ENCODE measurements at regions not wholly inside any gene's neighbourhood (a gene's known extent, or its start where the extent isn't known, plus 50 kb on each side); places are given as distances from the start of the nearest gene placed in this dataset.

GRCh38 chr5:17156463-17156862 is 61.0 kb upstream of the BASP1 start:
- Histone ChIP-seq H2BK20ac (ENCODE audit: low read length) (no peak overlapping the region), H2BK12ac (ENCODE audit: low read depth, low read length) (no peak overlapping the region), H4K20me1 (replicated peaks in 1 of 2; ENCODE audit: control insufficient read depth in 1 of 2, insufficient read depth in 2 of 2, low read length in 2 of 2) (no peaks in the 10 kb centered on the region), H3K9ac (replicated peaks in 1 of 4; ENCODE audit: extremely low read depth in 1 of 4, low read depth in 3 of 4, low read length in 3 of 4) (no peak overlapping the region), H3K79me2 (ENCODE audit: control insufficient read depth in 1 of 2, insufficient read depth in 2 of 2, low read length in 2 of 2) (no peaks in the 10 kb centered on the region), H4K5ac (ENCODE audit: insufficient read length, low read depth, low read length) (no peak overlapping the region), H3K4ac (replicated peaks; ENCODE audit: insufficient read length, low read depth, low read length) (no peak overlapping the region), H3K23me2 (ENCODE audit: low read depth, low read length) (no peaks in the 10 kb centered on the region), H4K91ac (replicated peaks; ENCODE audit: insufficient read length, low read length) (no peak overlapping the region), H3K9me3 (ENCODE audit: insufficient read depth in 2 of 2, low read depth in 1 of 2, low read length in 1 of 2) (no peaks in the 10 kb centered on the region), H3K4me3 (ENCODE audit: extremely low read depth in 1 of 4, insufficient read depth in 2 of 4, low read depth in 3 of 4, low read length in 4 of 4) (no peak overlapping the region), H3K56ac (replicated peaks; ENCODE audit: insufficient read length, low read depth, low read length) (no peak overlapping the region), H4K8ac (ENCODE audit: extremely low read depth, insufficient read depth, low read length) (no peak overlapping the region), H3K14ac (ENCODE audit: insufficient read length) (no peak overlapping the region), H3K4me1 (replicated peaks in 1 of 4; ENCODE audit: control insufficient read depth in 3 of 4, insufficient read depth in 4 of 4, low read length in 3 of 4) (peaks cover 3 to 9% (median 5%) of the 10 kb centered on the region in 4 experiments; a peak in 5 of 7 replicates), H2AFZ (ENCODE audit: low read length) (no peak overlapping the region), H3K79me1 (ENCODE audit: low read depth, low read length) (no peaks in the 10 kb centered on the region), H3K27me3 (replicated peaks in 1 of 4; ENCODE audit: control insufficient read depth in 3 of 4, extremely low read depth in 1 of 4, insufficient read depth in 3 of 4, low read length in 3 of 4) (no peaks in the 10 kb centered on the region), H3K23ac (ENCODE audit: insufficient read length) (no peak overlapping the region), H2BK120ac (replicated peaks; ENCODE audit: low read depth, low read length) (no peak overlapping the region), H3K18ac (ENCODE audit: extremely low read depth, low read length) (no peak overlapping the region), H3K27ac (ENCODE audit: low read depth, low read length) (no peak overlapping the region), H2AK5ac (ENCODE audit: low read depth, low read length) (no peak overlapping the region), H3K36me3 (ENCODE audit: control insufficient read depth in 2 of 4, insufficient read depth in 4 of 4, low read length in 3 of 4) (no peaks in the 10 kb centered on the region), H3K4me2 (ENCODE audit: insufficient read depth in 1 of 2, low read depth in 2 of 2, low read length in 2 of 2) (no peak overlapping the region), H2BK5ac (ENCODE audit: low read depth, low read length) (no peak overlapping the region), H2BK15ac (ENCODE audit: low read length) (no peak overlapping the region)
- FAIRE-seq, result no peak
- no peak for DNase-seq (ENCODE audit: low read depth in 1 of 2, low spot score in 2 of 2)
- ChIA-PET POLR2A (ENCODE audit: partially characterized antibody) (interaction anchor here (1.7 kb wide), 1 partner anchor 11 kb away, joined by 5 read pairs; no protein-coding TSS in a partner anchor), CTCF (ENCODE audit: partially characterized antibody) (interaction anchor here (0.9 to 9.4 kb wide), 5 partner anchors 22 to 34 kb away, joined by 3 to 55 read pairs (median 9); no protein-coding TSS in a partner anchor)
- WGBS, 2 experiments (ENCODE audit: extremely low coverage in 1 of 2, insufficient coverage in 1 of 2, insufficient read length in 1 of 2, insufficient replicate concordance in 2 of 2, low coverage in 1 of 2, low lambda C conversion rate in 2 of 2, missing lambda C conversion rate in 1 of 2), result 88% methylated on average over 4 of the region's 4 CpGs; no CpG with 5 or more reads in 1 of the 2 experiments
- TF ChIP-seq CHD2 (IDR thresholded peaks at IDR 0.05; ENCODE audit: low read length), result no peak
- no peak for TF ChIP-seq POLR2AphosphoS5 (IDR thresholded peaks at IDR 0.05; ENCODE audit: low read depth, low read length)

Data from H1 (cell line).